Testis (tissue), 2 donors: ENCODE measurements at regions not wholly inside any gene's neighbourhood (a gene's known extent, or its start where the extent isn't known, plus 50 kb on each side); places are given as distances from the start of the nearest gene placed in this dataset.

ENCODE experiments used
- DNase-seq: peaks from one replicate; pipeline ENCODE4 v3.0.0-alpha.2; 2019
- H3K27ac ChIP-seq, 2 donors: fragments of 200-600 bp; sonication (generic); one replicate each; pipeline ENCODE4 v1.5.1; 2019
- H3K27me3 ChIP-seq: fragments of 200-600 bp; sonication (generic); one replicate; pipeline ENCODE4 v1.5.1; 2019
- H3K36me3 ChIP-seq: fragments of 200-600 bp; sonication (generic); one replicate; pipeline ENCODE4 v1.5.1; 2017; ENCODE audit warnings: low read depth; ENCODE audit errors: missing control alignments
- H3K4me1 ChIP-seq: fragments of 200-600 bp; sonication (generic); one replicate; pipeline ENCODE4 v1.5.1; 2019
- H3K4me3 ChIP-seq, 2 donors: fragments of 200-600 bp; sonication (generic); one replicate each; pipeline ENCODE4 v1.5.1; 2017 to 2019
- H3K9me3 ChIP-seq: fragments of 200-600 bp; sonication (generic); one replicate; pipeline ENCODE4 v1.5.1; 2017
- POLR2A ChIP-seq: fragments of 450-650 bp; IDR thresholded peaks from one replicate; pipeline ENCODE4 v1.6.1; 2017; ENCODE audit warnings: antibody characterized with exemption, mild to moderate bottlenecking, moderate library complexity
- WGBS, 2 donors: methylation state at CpG; one replicate each; pipeline ENCODE4 v1.1.5; 2018; 5-methylcytosine and 5-hydroxymethylcytosine counted together
- intact Hi-C: fragments of 100-400 bp; cut with DNase I; formaldehyde crosslinking; loops from one replicate; pipeline ENCODE4 v1.15.1; 2023; ENCODE audit warnings: low total_unique reads
- TF ChIP-seq, protein P1 (sequence below), 3 experiments: fragments of 450-650 bp in 2 of 3; fragments of 200-600 bp in 1 of 3; sonication (generic) in 1 of 3; IDR thresholded peaks; one replicate each; pipeline ENCODE4 v1.5.1; 2016 to 2019; ENCODE audit warnings: antibody characterized with exemption in 3 of 3, mild to moderate bottlenecking in 2 of 3, moderate library complexity in 1 of 3

DNA sequence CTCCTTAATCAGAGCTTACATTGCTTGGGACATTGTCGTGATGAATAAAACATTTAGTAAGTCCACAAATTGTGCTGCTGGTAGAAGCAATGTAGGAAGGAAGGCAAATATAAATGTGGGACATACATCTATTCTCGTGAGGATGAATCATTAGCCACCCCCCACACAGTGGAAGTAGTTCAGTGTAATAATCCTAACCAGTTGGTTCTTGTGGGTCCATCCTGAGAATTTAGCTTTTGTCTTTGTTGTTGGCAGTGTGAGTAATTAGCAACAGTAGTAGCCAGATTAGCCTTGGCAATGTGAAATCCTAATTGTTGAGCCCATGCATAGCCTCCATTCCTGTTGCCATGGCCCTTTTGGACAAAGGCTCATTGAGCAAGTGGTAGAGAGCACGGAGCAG, 532.1 kb downstream of the FBXO15 start:
- Histone ChIP-seq H3K36me3 (no peaks in the 10 kb centered on the region), H3K27ac (no peak overlapping the region), H3K4me1 (no peaks in the 10 kb centered on the region), H3K9me3 (no peaks in the 10 kb centered on the region), H3K27me3 (no peaks in the 10 kb centered on the region), H3K4me3 (no peak overlapping the region)
- 77 to 89% methylated on average over 3 of the region's 3 CpGs for WGBS, 2 donors
- no peak for DNase-seq
- intact Hi-C loops, result no loop called here
- TF ChIP-seq POLR2A, result no peak
- TF ChIP-seq, protein P1, sequence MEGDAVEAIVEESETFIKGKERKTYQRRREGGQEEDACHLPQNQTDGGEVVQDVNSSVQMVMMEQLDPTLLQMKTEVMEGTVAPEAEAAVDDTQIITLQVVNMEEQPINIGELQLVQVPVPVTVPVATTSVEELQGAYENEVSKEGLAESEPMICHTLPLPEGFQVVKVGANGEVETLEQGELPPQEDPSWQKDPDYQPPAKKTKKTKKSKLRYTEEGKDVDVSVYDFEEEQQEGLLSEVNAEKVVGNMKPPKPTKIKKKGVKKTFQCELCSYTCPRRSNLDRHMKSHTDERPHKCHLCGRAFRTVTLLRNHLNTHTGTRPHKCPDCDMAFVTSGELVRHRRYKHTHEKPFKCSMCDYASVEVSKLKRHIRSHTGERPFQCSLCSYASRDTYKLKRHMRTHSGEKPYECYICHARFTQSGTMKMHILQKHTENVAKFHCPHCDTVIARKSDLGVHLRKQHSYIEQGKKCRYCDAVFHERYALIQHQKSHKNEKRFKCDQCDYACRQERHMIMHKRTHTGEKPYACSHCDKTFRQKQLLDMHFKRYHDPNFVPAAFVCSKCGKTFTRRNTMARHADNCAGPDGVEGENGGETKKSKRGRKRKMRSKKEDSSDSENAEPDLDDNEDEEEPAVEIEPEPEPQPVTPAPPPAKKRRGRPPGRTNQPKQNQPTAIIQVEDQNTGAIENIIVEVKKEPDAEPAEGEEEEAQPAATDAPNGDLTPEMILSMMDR (IDR thresholded peaks at IDR 0.05), result no peak

DNA sequence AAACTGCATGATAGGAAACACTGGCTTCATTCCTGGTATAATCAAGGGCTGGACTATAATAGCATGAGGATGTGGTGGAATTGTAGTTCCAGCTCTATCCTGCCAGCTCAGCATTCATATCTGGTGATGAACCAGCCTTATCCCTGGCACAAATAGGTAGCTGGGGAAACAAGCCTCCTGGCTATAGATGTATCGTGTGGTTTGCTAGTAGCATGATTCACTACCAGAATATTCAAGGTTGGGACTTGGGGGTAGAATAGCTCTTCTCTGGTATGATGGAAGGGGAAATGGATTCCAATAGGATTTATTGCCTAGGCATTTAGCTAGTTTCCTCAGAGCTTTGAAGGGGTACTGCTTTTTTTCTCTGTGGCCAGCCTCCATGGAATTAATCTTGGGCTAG, 532.8 kb downstream of the FBXO15 start:
- no peaks in the 10 kb centered on the region for H3K9me3 ChIP-seq
- no peaks in the 10 kb centered on the region for H3K27me3 ChIP-seq
- no peak overlapping the region for H3K4me3 ChIP-seq
- no peaks in the 10 kb centered on the region for H3K36me3 ChIP-seq
- H3K4me1 ChIP-seq, result no peaks in the 10 kb centered on the region
- H3K27ac ChIP-seq, result no peak overlapping the region
- intact Hi-C loops, result no loop called here
- no peak for DNase-seq
- TF ChIP-seq, protein P1 (IDR thresholded peaks at IDR 0.05), result no peak
- no peak for TF ChIP-seq POLR2A
- WGBS, 2 donors, result 86 to 91% methylated on average over 1 of the region's 1 CpG

DNA sequence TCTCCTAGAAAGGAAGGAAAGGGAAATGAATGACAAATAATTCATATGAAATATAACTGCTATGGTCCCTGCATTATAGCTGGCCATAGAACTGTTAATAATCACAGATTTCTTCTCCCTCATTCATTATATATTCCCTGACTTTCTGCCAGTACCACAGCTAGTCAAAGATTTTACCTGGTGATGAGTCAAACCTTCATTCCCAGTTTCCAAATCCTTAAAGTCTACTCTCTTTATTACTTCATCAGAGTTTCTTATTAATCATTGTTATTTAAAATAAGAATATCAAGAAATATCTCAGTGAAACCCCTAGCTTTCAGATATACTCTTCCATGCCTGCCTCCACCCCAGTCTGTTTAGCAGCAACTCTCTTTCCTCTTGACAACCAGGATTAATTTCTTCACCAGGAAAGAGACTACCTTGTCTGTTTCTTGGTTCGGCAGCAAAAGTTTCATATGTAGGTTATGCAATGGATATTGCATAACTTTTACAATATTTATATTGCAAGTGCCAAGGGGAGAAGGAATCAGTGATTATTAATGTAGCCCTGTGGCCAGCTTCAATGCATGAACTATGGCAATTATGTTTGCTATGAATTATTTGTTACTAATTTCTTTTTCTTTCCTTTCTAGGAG, 533.8 kb downstream of the FBXO15 start:
- TF ChIP-seq POLR2A, result no peak
- TF ChIP-seq, protein P1 (IDR thresholded peaks at IDR 0.05), result no peak
- WGBS, 2 donors, result 88 to 89% methylated on average over 1 of the region's 1 CpG
- no peaks in the 10 kb centered on the region for H3K9me3 ChIP-seq
- H3K36me3 ChIP-seq, result no peaks in the 10 kb centered on the region
- no peak overlapping the region for H3K27ac ChIP-seq
- H3K4me3 ChIP-seq, result no peak overlapping the region
- no peaks in the 10 kb centered on the region for H3K27me3 ChIP-seq
- DNase-seq, result no peak
- no peaks in the 10 kb centered on the region for H3K4me1 ChIP-seq
- intact Hi-C loops, result no loop called here

DNA sequence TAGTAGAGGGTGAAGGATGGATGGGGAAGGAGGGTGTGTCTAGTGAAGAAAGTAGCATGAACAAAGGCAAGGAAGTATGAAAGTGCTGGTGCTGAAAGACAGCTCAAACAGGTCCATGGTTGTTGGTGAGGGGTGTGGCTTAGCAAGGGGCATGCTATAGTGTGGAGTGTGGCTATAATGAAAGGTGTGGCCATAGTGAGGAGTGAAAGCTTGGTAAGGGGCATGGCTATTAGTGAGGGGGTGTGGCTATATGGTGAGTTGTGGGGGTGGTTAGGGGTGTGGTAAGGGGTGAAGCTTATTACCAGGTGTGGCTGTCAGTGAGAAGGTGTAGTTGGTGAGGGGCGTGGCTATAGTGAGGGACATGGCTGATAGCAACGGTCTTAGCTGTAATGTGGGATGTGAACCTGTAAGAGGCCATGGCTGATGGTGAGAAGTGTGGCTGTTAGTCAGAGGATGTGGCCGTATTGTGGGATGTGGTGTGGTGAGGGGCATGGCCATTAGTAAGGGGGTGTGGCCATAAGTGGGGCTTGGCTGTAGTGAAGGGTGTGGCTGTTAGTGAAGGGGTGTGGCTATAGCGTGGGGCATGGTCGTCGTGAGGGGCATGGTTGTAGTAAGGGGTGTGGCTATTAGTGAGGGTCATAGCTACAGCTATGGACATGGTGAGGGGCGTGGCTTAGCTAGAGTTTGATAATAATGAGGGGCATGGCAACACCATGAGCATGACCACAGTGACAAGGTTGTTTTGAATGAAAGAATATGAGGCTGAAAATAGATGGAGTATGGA, 549.6 kb downstream of the FBXO15 start:
- H3K27me3 ChIP-seq, result no peaks in the 10 kb centered on the region
- no peak for TF ChIP-seq POLR2A
- TF ChIP-seq, protein P1 (IDR thresholded peaks at IDR 0.05), result no peak
- 58 to 72% methylated on average over 7 of the region's 7 CpGs for WGBS, 2 donors
- H3K9me3 ChIP-seq, result no peaks in the 10 kb centered on the region
- H3K4me1 ChIP-seq, result no peaks in the 10 kb centered on the region
- no peak overlapping the region for H3K4me3 ChIP-seq
- intact Hi-C loops, result no loop called here
- no peaks in the 10 kb centered on the region for H3K36me3 ChIP-seq
- no peak overlapping the region for H3K27ac ChIP-seq
- no peak for DNase-seq

DNA sequence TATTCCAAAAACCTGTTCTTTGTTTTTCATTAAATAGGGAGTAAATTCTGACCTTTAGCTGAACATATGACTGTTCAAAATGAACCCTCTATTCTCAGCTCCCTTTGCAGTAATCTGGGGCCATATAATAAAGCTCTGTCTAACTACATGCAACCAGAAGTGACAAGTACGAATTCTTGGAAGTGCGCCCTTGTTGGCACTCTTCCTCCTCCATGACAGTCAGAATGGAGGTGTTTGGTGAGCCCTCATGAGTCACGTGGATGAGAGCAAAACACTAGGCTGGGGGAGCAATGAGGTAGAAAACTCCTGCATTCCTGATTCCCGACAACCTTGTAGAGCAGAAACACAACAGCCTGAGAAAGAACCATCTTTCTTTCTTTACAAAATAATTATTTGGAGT, 552.9 kb downstream of the FBXO15 start:
- Histone ChIP-seq H3K27ac (no peak overlapping the region), H3K4me1 (no peaks in the 10 kb centered on the region), H3K36me3 (no peaks in the 10 kb centered on the region), H3K4me3 (no peak overlapping the region), H3K9me3 (no peaks in the 10 kb centered on the region), H3K27me3 (no peaks in the 10 kb centered on the region)
- intact Hi-C loops, result no loop called here
- DNase-seq, result no peak
- 81 to 89% methylated on average over 4 of the region's 4 CpGs for WGBS, 2 donors
- TF ChIP-seq, protein P1 (IDR thresholded peaks at IDR 0.05), result no peak
- no peak for TF ChIP-seq POLR2A
